ENCODE measurements at regions not wholly inside any gene's neighbourhood (a gene's known extent, or its start where the extent isn't known, plus 50 kb on each side); places are given as distances from the start of the nearest gene placed in this dataset.
"Not testable (repeated sequence)": the region's sequence is repeated elsewhere in the genome, so short reads cannot be mapped to it uniquely, and the experiment has no call there.

DNA sequence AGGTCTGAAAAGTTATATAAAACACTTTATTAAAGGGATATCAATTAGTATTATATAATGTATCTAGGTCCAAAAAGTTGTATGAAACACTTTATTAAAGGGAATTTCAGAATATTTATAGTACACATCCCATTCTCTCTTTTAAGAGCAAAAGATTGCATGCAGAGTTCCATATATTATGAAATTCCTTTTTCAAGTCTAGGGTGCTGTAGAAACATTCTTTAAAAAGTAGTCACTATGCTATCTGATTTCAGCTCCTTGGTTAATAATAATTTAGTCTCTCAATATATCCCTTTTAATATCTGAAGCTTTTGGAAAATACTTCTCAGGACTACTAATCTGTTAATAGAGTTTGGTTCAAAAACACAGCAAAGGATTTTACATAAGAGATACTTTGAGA lies 1496.1 kb upstream of the C9orf72 start:
- Mint-ChIP-seq H3K36me3 (no peaks in the 10 kb centered on the region), H3K27me3 (ENCODE audit: low read depth in 2 of 2) (no peaks in the 10 kb centered on the region), H3K4me1 (peaks cover 7 to 20% of the 10 kb centered on the region in 2 donors), H3K9me3 (no peaks in the 10 kb centered on the region), H3K4me3 (no peak overlapping the region), H3K27ac (no peak overlapping the region)
- intact Hi-C loops (cut with micrococcal nuclease): no loop called here
- H3K9me3 ChIP-seq (ENCODE audit: control insufficient read depth, insufficient read depth, low read length): no peaks in the 10 kb centered on the region
- no peak overlapping the region for H3K27ac ChIP-seq (ENCODE audit: low read length)
- no peak overlapping the region for H3K4me3 ChIP-seq (ENCODE audit: low read length)
- TF ChIP-seq, protein P1, sequence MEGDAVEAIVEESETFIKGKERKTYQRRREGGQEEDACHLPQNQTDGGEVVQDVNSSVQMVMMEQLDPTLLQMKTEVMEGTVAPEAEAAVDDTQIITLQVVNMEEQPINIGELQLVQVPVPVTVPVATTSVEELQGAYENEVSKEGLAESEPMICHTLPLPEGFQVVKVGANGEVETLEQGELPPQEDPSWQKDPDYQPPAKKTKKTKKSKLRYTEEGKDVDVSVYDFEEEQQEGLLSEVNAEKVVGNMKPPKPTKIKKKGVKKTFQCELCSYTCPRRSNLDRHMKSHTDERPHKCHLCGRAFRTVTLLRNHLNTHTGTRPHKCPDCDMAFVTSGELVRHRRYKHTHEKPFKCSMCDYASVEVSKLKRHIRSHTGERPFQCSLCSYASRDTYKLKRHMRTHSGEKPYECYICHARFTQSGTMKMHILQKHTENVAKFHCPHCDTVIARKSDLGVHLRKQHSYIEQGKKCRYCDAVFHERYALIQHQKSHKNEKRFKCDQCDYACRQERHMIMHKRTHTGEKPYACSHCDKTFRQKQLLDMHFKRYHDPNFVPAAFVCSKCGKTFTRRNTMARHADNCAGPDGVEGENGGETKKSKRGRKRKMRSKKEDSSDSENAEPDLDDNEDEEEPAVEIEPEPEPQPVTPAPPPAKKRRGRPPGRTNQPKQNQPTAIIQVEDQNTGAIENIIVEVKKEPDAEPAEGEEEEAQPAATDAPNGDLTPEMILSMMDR (IDR thresholded peaks at IDR 0.05): no peak
- DNase-seq (no peak), ATAC-seq (no peak)
- H3K4me1 ChIP-seq (ENCODE audit: control insufficient read depth, insufficient read depth, low read length): no peaks in the 10 kb centered on the region
- H3K36me3 ChIP-seq (ENCODE audit: control insufficient read depth, insufficient read depth, low read length): no peaks in the 10 kb centered on the region
- no peaks in the 10 kb centered on the region for H3K27me3 ChIP-seq (ENCODE audit: control insufficient read depth, insufficient read depth, low read length)

DNA sequence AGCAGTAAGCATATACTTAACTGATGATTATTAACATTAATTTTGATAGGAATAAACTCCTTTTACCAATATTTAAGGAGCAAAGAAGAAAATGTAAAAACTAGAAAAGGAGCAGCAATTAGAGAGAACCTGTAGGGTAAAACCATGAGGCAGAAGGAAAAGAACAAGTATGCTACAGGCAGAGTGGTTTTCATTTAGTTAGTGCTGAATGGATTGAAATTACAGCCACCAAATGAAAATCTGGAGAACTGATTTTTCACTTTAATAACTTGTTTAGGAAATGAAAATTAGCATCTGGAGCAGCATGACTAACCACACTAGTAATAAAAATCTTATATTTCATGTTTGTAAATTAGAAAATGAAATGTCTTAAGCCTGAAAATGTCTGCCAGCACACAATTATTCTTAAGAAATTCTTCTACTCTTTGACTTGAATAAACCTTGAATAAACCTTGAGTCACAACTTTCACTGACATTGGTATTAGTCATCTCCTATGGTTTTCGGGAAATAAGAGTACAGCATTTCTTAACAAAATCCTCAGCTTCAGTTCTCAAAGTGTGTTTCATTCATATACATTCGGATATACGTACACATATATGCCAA lies 1504.9 kb upstream of the C9orf72 start:
- WGBS (ENCODE audit: insufficient coverage): 92% methylated on average over 1 of the region's 3 CpGs
- DNase-seq: no peak
- Mint-ChIP-seq H3K9me3 (peaks cover 3 to 4% of the 10 kb centered on the region in 2 donors), H3K27ac (no peak overlapping the region), H3K27me3 (ENCODE audit: low read depth in 2 of 2) (no peaks in the 10 kb centered on the region), H3K4me3 (no peak overlapping the region), H3K4me1 (peaks cover 8 to 33% of the 10 kb centered on the region in 2 donors), H3K36me3 (peaks cover 7% of the 10 kb centered on the region)
- Histone ChIP-seq H3K36me3 (ENCODE audit: control insufficient read depth, insufficient read depth, low read length) (no peaks in the 10 kb centered on the region), H3K4me1 (ENCODE audit: control insufficient read depth, insufficient read depth, low read length) (no peaks in the 10 kb centered on the region), H3K27ac (ENCODE audit: low read length) (no peak overlapping the region), H3K4me3 (ENCODE audit: low read length) (no peak overlapping the region), H3K9me3 (ENCODE audit: control insufficient read depth, insufficient read depth, low read length) (no peaks in the 10 kb centered on the region), H3K27me3 (ENCODE audit: control insufficient read depth, insufficient read depth, low read length) (no peaks in the 10 kb centered on the region)
- no peak for ATAC-seq
- intact Hi-C loops (cut with micrococcal nuclease): no loop called here
- TF ChIP-seq, protein P1 (IDR thresholded peaks at IDR 0.05): no peak

DNA sequence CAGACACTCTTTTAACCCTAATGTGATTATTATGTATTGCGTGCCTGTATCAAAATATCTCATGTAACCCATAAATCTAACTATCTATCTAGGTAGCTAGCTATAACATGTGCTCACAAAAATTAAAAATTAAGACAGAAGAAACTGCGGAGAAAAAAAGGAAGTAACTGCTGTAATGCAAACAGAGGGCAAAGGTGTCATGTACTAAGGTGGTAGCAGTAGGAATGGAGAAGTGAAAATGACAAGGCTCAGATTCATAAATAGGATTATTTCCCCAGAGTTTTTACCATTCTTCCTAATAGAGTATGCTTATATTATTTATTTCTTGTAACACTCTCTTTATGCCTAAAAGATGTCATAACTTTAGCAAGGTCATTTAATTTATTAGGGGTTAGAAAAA lies 1527.5 kb upstream of the C9orf72 start:
- DNase-seq: no peak
- intact Hi-C loops (cut with micrococcal nuclease): no loop called here
- Histone ChIP-seq H3K36me3 (ENCODE audit: control insufficient read depth, insufficient read depth, low read length) (no peaks in the 10 kb centered on the region), H3K4me1 (ENCODE audit: control insufficient read depth, insufficient read depth, low read length) (no peaks in the 10 kb centered on the region), H3K4me3 (ENCODE audit: low read length) (no peak overlapping the region), H3K27me3 (ENCODE audit: control insufficient read depth, insufficient read depth, low read length) (no peaks in the 10 kb centered on the region), H3K9me3 (ENCODE audit: control insufficient read depth, insufficient read depth, low read length) (no peaks in the 10 kb centered on the region), H3K27ac (ENCODE audit: low read length) (no peak overlapping the region)
- no peak for ATAC-seq
- Mint-ChIP-seq H3K27ac (no peak overlapping the region), H3K36me3 (no peaks in the 10 kb centered on the region), H3K9me3 (peaks cover 0 to 7% of the 10 kb centered on the region in 2 donors), H3K4me1 (peaks cover 0 to 24% of the 10 kb centered on the region in 2 donors), H3K4me3 (no peak overlapping the region), H3K27me3 (ENCODE audit: low read depth in 2 of 2) (no peaks in the 10 kb centered on the region)
- TF ChIP-seq, protein P1 (IDR thresholded peaks at IDR 0.05): no peak
- WGBS (ENCODE audit: insufficient coverage): 0% methylated on average over 1 of the region's 2 CpGs

DNA sequence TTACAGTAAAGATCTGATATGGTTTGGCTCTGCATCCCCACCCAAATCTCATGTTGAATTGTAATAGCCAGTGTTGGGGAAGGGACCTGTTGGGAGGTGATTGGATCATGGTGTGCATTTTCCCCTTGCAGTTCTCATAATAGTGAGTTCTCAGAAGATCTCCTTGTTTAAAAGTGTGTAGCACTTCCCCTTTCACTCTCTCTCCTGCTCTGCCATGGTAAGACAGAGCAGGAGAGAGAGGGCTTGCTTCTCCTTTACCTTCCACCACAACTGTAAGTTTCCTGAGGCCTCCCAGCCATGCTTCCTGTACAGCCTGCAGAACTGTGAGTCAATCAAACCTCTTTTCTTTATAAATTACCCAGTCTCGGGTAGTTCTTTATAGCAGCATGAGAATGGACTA lies 1530.9 kb upstream of the C9orf72 start:
- H3K9me3 Mint-ChIP-seq; ATAC-seq; H3K27me3 ChIP-seq (ENCODE audit: control insufficient read depth, insufficient read depth, low read length); H3K4me3 ChIP-seq (ENCODE audit: low read length); H3K4me1 ChIP-seq (ENCODE audit: control insufficient read depth, insufficient read depth, low read length); intact Hi-C loops (cut with micrococcal nuclease); H3K27me3 Mint-ChIP-seq (ENCODE audit: low read depth in 2 of 2); H3K36me3 Mint-ChIP-seq; H3K27ac ChIP-seq (ENCODE audit: low read length); H3K27ac Mint-ChIP-seq; H3K9me3 ChIP-seq (ENCODE audit: control insufficient read depth, insufficient read depth, low read length); H3K4me3 Mint-ChIP-seq; DNase-seq; H3K36me3 ChIP-seq (ENCODE audit: control insufficient read depth, insufficient read depth, low read length): not testable (repeated sequence)
- H3K4me1 Mint-ChIP-seq: peaks cover 12 to 26% of the 10 kb centered on the region in 2 donors
- no CpG with 5 or more reads among the region's 1 CpG for WGBS (ENCODE audit: insufficient coverage)
